NCI-H1694 (cell line): ENCODE measurements at regions not wholly inside any gene's neighbourhood (a gene's known extent, or its start where the extent isn't known, plus 50 kb on each side); places are given as distances from the start of the nearest gene placed in this dataset.
"Not testable (repeated sequence)": the region's sequence is repeated elsewhere in the genome, so short reads cannot be mapped to it uniquely, and the experiment has no call there.

Experiments used
- DNase-seq: peaks from one replicate; lab custom pipeline; 2025; lab: John Stamatoyannopoulos, UW

GRCh38 chrX:106220177-106220576, 52.1 kb downstream of the PWWP3B start:
- no peak for DNase-seq

- no peak for DNase-seq
Observed at GRCh38 chrX:106243376-106243775, 75.3 kb downstream of the PWWP3B start.

- DNase-seq = no peak
Observed at GRCh38 chrX:106246511-106246910, 78.4 kb downstream of the PWWP3B start.

GRCh38 chrX:106247162-106247561, 79.1 kb downstream of the PWWP3B start:
- no peak for DNase-seq

DNA sequence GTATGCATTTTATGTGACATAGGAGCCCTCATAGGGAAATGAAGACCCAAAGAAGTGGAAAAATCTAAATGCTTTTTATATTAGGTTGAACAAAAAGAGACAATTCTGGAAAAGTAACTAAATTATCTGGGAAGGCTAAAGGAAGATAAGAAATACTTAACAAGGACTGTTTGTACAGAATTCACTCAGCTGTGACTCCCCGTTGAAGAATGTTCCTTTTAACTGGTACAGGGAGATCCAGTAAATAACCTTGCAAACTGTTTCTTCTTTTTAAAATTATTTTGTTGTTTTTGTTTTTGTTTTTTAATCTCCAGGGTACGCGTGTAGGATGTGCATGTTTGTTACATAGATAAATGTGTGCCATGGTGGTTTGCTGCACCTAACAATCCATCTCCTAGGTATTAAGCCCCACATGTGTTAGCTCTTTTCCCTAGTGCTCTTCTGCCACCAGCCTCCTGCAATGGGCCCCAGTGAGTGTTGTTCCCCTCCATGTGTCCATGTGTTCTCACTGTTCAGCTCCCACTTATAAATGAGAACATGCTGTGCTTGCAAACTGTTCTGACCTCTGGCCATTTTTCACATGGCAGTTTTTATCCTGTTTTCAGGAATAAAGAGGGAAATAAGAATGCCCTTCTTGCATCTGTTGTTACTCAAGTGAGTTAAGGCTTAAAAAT, 81.7 kb downstream of the PWWP3B start:
- DNase-seq = no peak

- DNase-seq = no peak
Observed at GRCh38 chrX:106263817-106264216, 95.7 kb downstream of the PWWP3B start.

DNA sequence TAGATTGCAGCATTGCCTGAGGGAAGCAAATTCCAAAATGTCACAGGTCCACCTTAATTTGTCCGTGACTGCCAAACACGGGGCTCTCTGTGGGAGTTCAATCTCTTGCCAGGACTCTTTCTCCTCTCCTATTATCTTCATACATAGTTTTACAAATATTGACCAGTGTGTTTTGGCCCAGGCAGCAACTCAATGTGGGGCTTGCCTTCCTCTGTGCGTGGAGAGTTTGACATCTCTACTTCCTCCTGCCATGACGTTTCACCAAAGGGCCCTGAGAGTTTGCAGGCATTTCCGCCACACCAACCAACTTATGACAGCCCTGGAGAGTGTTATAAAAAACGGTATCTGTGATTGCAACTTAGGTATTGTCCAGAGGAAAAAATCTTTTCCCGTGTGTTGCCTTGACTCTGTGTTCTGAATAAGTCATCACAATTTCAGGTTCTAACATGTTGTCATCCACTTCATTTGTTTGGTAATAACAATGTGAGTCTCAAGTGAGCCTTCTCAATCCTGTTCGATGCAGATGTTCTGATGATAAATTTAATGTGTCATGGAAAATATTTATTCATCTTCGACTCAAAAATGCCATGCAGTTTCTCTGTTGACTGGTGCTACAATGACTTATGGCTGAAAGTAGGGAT, 106.0 kb downstream of the PWWP3B start:
- DNase-seq = not testable (repeated sequence)

DNA sequence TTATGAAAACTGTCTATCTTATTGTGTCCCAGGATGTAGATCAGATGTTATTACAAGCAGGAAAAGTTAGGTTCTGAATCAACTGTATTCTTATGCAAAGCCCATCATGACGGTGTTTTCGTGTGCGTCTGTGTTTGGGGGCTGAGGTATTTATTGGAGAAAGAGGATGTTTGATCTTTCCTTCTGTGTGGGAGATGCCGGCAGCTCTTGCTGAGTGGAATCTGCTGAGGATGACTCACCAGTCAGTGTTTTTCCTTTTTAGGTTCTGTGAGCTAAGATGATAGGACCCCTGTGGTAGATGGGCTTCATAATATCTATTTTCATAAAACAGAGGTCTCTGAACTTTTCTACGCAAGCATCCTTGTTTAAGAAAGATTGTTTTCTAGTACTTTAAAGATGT, 107.1 kb downstream of the PWWP3B start:
- not testable (repeated sequence) for DNase-seq

DNA sequence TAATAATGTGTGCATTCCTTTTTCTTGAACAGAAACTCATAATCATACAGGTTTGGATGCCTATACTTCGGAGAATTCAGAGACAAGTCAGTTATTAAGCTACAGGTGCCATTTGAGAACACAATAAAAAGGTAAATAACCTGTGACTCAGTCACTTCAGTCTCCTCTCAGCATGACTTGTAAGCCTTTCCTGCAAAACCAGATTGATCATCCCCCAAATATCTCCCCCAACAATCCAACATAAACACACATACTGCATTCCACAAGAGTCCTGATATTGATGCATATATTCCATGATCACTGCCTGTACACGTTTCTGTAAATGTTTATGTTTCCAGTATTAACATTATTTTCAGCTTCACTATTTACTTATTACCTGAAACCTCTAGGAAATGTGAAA, 110.8 kb downstream of the PWWP3B start:
- no peak for DNase-seq

DNA sequence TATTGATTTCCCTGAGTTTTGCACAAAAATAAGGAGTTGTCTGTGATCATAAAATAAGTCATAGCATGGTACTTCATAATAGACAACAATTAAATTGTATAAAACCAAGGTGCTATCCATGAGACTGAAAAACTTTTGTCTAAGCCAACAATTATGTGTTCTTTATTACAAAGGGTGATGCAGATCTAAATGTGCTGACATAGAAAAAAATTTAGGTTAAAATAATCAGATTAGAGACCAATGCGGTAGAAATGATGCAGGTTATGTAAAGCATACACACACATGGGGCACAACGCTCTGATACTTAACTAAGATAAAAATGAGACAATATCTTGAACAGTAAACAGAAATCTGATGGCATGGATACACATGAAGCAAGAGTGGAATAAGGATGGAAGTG, 113.3 kb downstream of the PWWP3B start:
- no peak for DNase-seq

- no peak for DNase-seq
Observed at GRCh38 chrX:106283841-106284240, 115.7 kb downstream of the PWWP3B start.

DNA sequence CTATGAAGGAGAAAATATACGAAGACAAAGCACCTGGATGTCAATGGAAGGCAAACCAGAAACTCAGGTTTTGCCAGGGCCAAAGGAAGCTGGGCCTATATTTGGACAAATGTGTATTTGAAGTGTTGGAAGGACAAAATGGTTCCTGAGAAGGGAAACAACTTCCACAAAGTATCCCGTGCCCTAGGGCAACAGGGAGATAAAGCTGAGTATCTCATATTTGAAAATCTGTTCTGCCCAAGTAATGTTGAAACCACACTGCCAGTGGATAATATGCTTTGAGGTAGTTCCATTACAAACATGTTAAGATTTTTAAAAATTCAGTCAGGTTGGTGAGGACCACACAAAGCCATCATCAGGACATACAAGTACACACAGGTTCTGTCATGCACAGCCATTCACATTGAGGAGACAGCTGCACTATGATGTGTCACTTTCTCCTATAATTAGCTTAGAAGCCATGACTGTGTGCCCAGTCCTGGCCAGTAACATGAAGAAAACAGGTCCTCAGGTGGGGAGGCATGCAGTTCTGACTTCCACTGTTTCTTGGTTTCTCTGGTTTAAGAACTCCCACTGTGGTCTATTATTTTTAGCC, 116.4 kb downstream of the PWWP3B start:
- no peak for DNase-seq

DNA sequence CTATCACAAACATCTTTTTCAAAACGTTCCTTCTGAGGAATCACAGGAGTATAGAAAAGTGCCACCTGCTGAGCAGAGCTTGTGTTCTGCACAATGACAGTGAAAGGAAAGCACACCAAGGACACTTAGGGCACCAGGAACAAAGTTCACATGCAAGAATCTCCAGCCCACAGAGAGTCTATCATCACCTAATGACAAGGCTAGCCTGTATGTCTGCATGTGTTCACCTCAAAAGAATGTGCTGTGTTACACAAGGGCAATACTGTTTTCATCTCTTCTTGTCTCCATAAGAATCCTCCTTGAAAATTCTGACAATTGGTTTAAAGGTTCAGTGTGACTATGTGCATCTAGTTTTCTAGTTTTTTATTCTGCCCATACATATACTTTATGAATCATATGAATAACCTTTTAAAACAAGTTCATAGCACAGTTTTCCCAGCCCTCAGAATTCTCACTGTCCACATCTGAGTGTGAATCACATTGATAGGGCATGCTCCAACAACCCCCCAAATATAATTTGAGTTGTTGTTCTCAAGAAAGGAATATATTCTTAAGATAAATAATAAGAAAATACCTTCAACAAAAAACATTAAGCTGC, 118.0 kb downstream of the PWWP3B start:
- no peak for DNase-seq

GRCh38 chrX:106290778-106291177, 122.7 kb downstream of the PWWP3B start:
- DNase-seq = not testable (repeated sequence)

- DNase-seq = not testable (repeated sequence)
Observed at GRCh38 chrX:106291779-106292390, 123.8 kb downstream of the PWWP3B start.

- DNase-seq = no peak
Observed at GRCh38 chrX:106300239-106300638, 132.1 kb downstream of the PWWP3B start.

GRCh38 chrX:106300656-106301055, 132.6 kb downstream of the PWWP3B start:
- DNase-seq = no peak

GRCh38 chrX:106302304-106302703, 134.2 kb downstream of the PWWP3B start:
- no peak for DNase-seq

DNA sequence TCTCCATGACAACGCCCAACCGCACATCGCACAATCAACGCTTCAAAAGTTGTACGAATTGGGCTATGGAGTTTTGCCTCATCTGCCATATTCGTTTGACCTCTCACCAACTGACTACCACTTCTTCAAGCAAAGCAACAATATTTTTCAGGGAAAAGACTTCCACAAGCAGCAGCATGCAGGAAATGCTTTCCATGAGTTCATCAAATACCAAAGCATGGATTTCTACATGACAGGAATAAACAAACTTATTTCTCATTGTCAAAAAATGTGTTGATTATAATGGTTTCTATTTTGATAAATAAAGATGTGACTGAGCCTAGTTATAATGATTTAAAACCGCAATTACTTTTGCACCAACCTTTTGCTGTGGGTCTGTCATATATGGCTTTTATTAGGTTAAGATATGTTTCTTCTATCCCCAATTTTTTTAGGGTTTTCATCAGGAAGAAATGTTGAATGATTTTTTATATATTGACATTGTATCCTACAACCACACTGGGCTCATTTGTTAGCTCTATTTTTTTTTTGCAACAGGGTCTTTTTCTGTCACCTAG, 138.4 kb downstream of the PWWP3B start:
- no peak for DNase-seq

DNA sequence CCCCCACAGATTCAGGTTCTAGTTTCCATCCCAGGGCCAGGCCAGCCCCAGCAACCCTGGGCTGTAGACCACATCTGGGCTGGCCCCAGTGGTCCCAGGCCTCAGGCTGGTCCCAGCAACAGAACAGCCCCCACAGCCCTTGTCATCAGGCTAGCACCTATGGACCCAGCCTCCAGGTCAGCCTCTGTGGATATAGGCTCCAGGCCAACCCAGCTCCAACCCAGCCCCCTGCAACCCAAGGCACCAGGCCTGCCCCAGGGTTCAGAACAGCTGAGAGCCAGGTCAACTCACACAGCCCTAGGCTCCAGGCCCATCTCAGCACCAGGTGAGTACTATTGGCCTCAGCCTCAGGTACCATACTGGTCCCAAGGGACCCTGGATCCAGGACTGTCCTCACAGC, 155.3 kb downstream of the PWWP3B start:
- no peak for DNase-seq

GRCh38 chrX:106331606-106332005, 163.5 kb downstream of the PWWP3B start:
- DNase-seq = no peak

- DNase-seq = no peak
Observed at GRCh38 chrX:106341823-106342222, 173.7 kb downstream of the PWWP3B start.
